Common myeloid progenitor, CD34-positive (primary cell): ENCODE measurements at regions not wholly inside any gene's neighbourhood (a gene's known extent, or its start where the extent isn't known, plus 50 kb on each side); places are given as distances from the start of the nearest gene placed in this dataset.
"Not testable (repeated sequence)": the region's sequence is repeated elsewhere in the genome, so short reads cannot be mapped to it uniquely, and the experiment has no call there.

Experiments used
- CTCF ChIA-PET: fragments of 350-600 bp; sonication (Branson Sonifier 250); formaldehyde crosslinking; loops from one replicate; lab custom pipeline; 2021; ENCODE audit warnings: antibody characterized with exemption; lab: Charles Lee
- POLR2A ChIA-PET: fragments of 350-600 bp; sonication (Branson Sonifier 250); formaldehyde crosslinking; loops from one replicate; lab custom pipeline; 2021; ENCODE audit warnings: antibody characterized with exemption; lab: Charles Lee
- DNase-seq, 3 donors: peaks; one replicate each; pipeline versions ENCODE4 v3.0.0 to v3.0.0-alpha.2; 2013
- H3K27ac ChIP-seq, 2 experiments: 1 replicate in 1 of 2; 2 replicates in 1 of 2; pipeline ENCODE4 v1.7.0; 2013; ENCODE audit warnings: inconsistent platforms in 2 of 2, low read length in 2 of 2, mild to moderate bottlenecking in 2 of 2, low read depth in 1 of 2, moderate library complexity in 1 of 2; ENCODE audit not compliant: severe bottlenecking in 2 of 2, insufficient read depth in 1 of 2, poor library complexity in 1 of 2
- H3K27me3 ChIP-seq, 5 experiments: replicated peaks in 2 of 5; 1 replicate in 3 of 5; 2 replicates in 2 of 5; pipeline versions ENCODE4 v1.6.1 to v1.7.0; 2013; ENCODE audit warnings: low read length in 4 of 5, mild to moderate bottlenecking in 2 of 5, moderate library complexity in 2 of 5, inconsistent platforms in 1 of 5; ENCODE audit not compliant: insufficient read depth in 5 of 5, control insufficient read depth in 4 of 5
- H3K36me3 ChIP-seq, 4 experiments: 1 replicate in 2 of 4; 2 replicates in 2 of 4; pipeline versions ENCODE4 v1.6.1 to v1.7.0; 2013; ENCODE audit warnings: low read length in 3 of 4, control low read depth in 1 of 4, mild to moderate bottlenecking in 1 of 4; ENCODE audit not compliant: control insufficient read depth in 4 of 4, insufficient read depth in 4 of 4
- H3K4me1 ChIP-seq, 4 experiments: 1 replicate in 3 of 4; 2 replicates in 1 of 4; pipeline versions ENCODE4 v1.6.1 to v1.7.1; 2013; ENCODE audit warnings: low read length in 3 of 4, mild to moderate bottlenecking in 3 of 4, control low read depth in 1 of 4, inconsistent platforms in 1 of 4, moderate library complexity in 1 of 4; ENCODE audit not compliant: control insufficient read depth in 4 of 4, insufficient read depth in 4 of 4; ENCODE audit errors: control extremely low read depth in 1 of 4
- H3K4me3 ChIP-seq, 7 experiments: 1 replicate in 4 of 7; 2 replicates in 3 of 7; pipeline versions ENCODE4 v1.5.1 to v1.7.0; 2013; ENCODE audit warnings: mild to moderate bottlenecking in 7 of 7, low read length in 6 of 7, moderate library complexity in 6 of 7, inconsistent platforms in 2 of 7, low read depth in 2 of 7, control low read depth in 1 of 7; ENCODE audit not compliant: insufficient read depth in 4 of 7, control insufficient read depth in 1 of 7; ENCODE audit errors: extremely low read depth in 1 of 7
- H3K9me3 ChIP-seq, 5 experiments: 1 replicate in 4 of 5; 2 replicates in 1 of 5; pipeline versions ENCODE4 v1.6.1 to v1.7.1; 2013; ENCODE audit warnings: low read length in 4 of 5, mild to moderate bottlenecking in 2 of 5, inconsistent platforms in 1 of 5, low read depth in 1 of 5, moderate library complexity in 1 of 5; ENCODE audit not compliant: control insufficient read depth in 4 of 5, insufficient read depth in 2 of 5; ENCODE audit errors: control extremely low read depth in 1 of 5
- WGBS: methylation state at CpG from one replicate; pipeline ENCODE4 v1.1.5; 2013; ENCODE audit not compliant: insufficient coverage; 5-methylcytosine and 5-hydroxymethylcytosine counted together

- Histone ChIP-seq H3K9me3 (no peaks in the 10 kb centered on the region), H3K4me1 (peaks cover 0 to 10% (median 8%) of the 10 kb centered on the region in 4 experiments), H3K4me3 (no peak overlapping the region), H3K27ac (no peak overlapping the region), H3K27me3 (peaks cover 0 to 30% (median 4%) of the 10 kb centered on the region in 5 experiments), H3K36me3 (no peaks in the 10 kb centered on the region)
- ChIA-PET CTCF (no interaction called here), POLR2A (no interaction called here)
- WGBS: 80% methylated on average over 1 of the region's 5 CpGs
- no peak for DNase-seq
Measured at GRCh38 chr4:112819729-112820128, 182.8 kb downstream of the LARP7 start.

GRCh38 chr4:112823156-112823555 lies 186.2 kb downstream of the LARP7 start:
- CTCF ChIA-PET: no interaction called here
- Histone ChIP-seq H3K27me3 (peaks cover 0 to 23% (median 0%) of the 10 kb centered on the region in 5 experiments), H3K4me1 (peaks cover 0 to 5% (median 4%) of the 10 kb centered on the region in 4 experiments), H3K4me3 (no peak overlapping the region), H3K27ac (no peak overlapping the region), H3K36me3 (no peaks in the 10 kb centered on the region), H3K9me3 (no peaks in the 10 kb centered on the region)
- no peak for DNase-seq
- POLR2A ChIA-PET: no interaction called here

GRCh38 chr4:112823606-112824005 lies 186.7 kb downstream of the LARP7 start:
- Histone ChIP-seq H3K4me3 (no peak overlapping the region), H3K4me1 (peaks cover 0 to under 1% (median 0%) of the 10 kb centered on the region in 4 experiments), H3K36me3 (no peaks in the 10 kb centered on the region), H3K27ac (no peak overlapping the region), H3K9me3 (no peaks in the 10 kb centered on the region), H3K27me3 (peaks cover 0 to 18% (median 0%) of the 10 kb centered on the region in 5 experiments)
- DNase-seq: no peak
- CTCF ChIA-PET: no interaction called here
- POLR2A ChIA-PET: no interaction called here
- WGBS: no CpG with 5 or more reads among the region's 2 CpGs

- Histone ChIP-seq H3K27ac (no peak overlapping the region), H3K9me3 (peaks cover 0 to 5% (median 0%) of the 10 kb centered on the region in 5 experiments), H3K27me3 (peaks cover 0 to 1% (median 0%) of the 10 kb centered on the region in 5 experiments), H3K4me3 (no peak overlapping the region), H3K36me3 (no peaks in the 10 kb centered on the region), H3K4me1 (no peaks in the 10 kb centered on the region)
- ChIA-PET POLR2A (no interaction called here), CTCF (no interaction called here)
- DNase-seq: no peak
- 94% methylated on average over 16 of the region's 23 CpGs for WGBS
Measured at GRCh38 chr4:112830753-112831386, 193.9 kb downstream of the LARP7 start.

- H3K27me3 ChIP-seq: peaks cover 0 to 1% (median 0%) of the 10 kb centered on the region in 5 experiments
- DNase-seq: no peak
- H3K9me3 ChIP-seq: peaks cover 0 to 7% (median under 1%) of the 10 kb centered on the region in 5 experiments
- POLR2A ChIA-PET: no interaction called here
- H3K27ac ChIP-seq: no peak overlapping the region
- H3K36me3 ChIP-seq: no peaks in the 10 kb centered on the region
- H3K4me1 ChIP-seq: no peaks in the 10 kb centered on the region
- CTCF ChIA-PET: interaction anchor here (0.6 kb wide), 1 partner anchor 11 kb away, joined by 3 read pairs; no protein-coding TSS in a partner anchor
- H3K4me3 ChIP-seq: no peak overlapping the region
Measured at GRCh38 chr4:112832493-112832892, 195.6 kb downstream of the LARP7 start.

GRCh38 chr4:112836895-112837294 lies 200.0 kb downstream of the LARP7 start:
- Histone ChIP-seq H3K27ac (no peak overlapping the region), H3K4me1 (no peaks in the 10 kb centered on the region), H3K36me3 (no peaks in the 10 kb centered on the region), H3K4me3 (no peak overlapping the region), H3K9me3 (peaks cover 0 to 3% (median 2%) of the 10 kb centered on the region in 5 experiments), H3K27me3 (no peaks in the 10 kb centered on the region)
- ChIA-PET POLR2A (no interaction called here), CTCF (no interaction called here)
- no peak for DNase-seq
- 20% methylated on average over 1 of the region's 1 CpG for WGBS

- H3K4me3 ChIP-seq, H3K27me3 ChIP-seq, H3K36me3 ChIP-seq, H3K27ac ChIP-seq, H3K4me1 ChIP-seq, CTCF ChIA-PET, H3K9me3 ChIP-seq: not testable (repeated sequence)
- DNase-seq: peak in 1 of 3 donors; percentile 10
- POLR2A ChIA-PET: interaction anchor here (0.6 kb wide), 1 partner anchor 16 kb away, joined by 5 read pairs; no protein-coding TSS in a partner anchor
- WGBS: 100% methylated on average over 1 of the region's 1 CpG
Measured at GRCh38 chr4:112838015-112838414, 201.1 kb downstream of the LARP7 start.
